Activated T-helper 1 cell treated with anti-CD3 and anti-CD28 coated beads, Interleukin-12 subunit alpha, Interleukin-12 subunit beta, Interleukin-2, Interleukin-4 antibody, amounts not matched to agents 30 ng/mL and 10 ng/mL and 1 ng/mL, durations not matched to agents 14 hours and 24 hours and 36 hours (primary cell): ENCODE measurements at regions not wholly inside any gene's neighbourhood (a gene's known extent, or its start where the extent isn't known, plus 50 kb on each side); places are given as distances from the start of the nearest gene placed in this dataset.

Experiments
- DNase-seq: peaks from one replicate; pipeline ENCODE4 v3.0.0; 2021; ENCODE audit warnings: low spot score
- H3K27ac Mint-ChIP-seq: one replicate; pipeline ENCODE4 v1.8.0; 2021; ENCODE audit warnings: mild to moderate bottlenecking, mixed read lengths
- H3K27me3 Mint-ChIP-seq: one replicate; pipeline ENCODE4 v1.8.0; 2022; ENCODE audit warnings: mild to moderate bottlenecking, moderate library complexity, mixed read lengths; ENCODE audit not compliant: insufficient read depth
- H3K36me3 Mint-ChIP-seq: one replicate; pipeline ENCODE4 v1.8.0; 2021; ENCODE audit warnings: low read depth, mixed read lengths
- H3K4me1 Mint-ChIP-seq: one replicate; pipeline ENCODE4 v1.8.0; 2021; ENCODE audit warnings: low read depth, mixed read lengths
- H3K4me3 Mint-ChIP-seq: one replicate; pipeline ENCODE4 v1.8.0; 2021; ENCODE audit warnings: mild to moderate bottlenecking, moderate library complexity, mixed read lengths
- H3K9me3 Mint-ChIP-seq: one replicate; pipeline ENCODE4 v1.8.0; 2021; ENCODE audit warnings: mixed read lengths
- intact Hi-C: fragments of 100-400 bp; cut with micrococcal nuclease; formaldehyde crosslinking; loops from one replicate; pipeline ENCODE4 v1.15.1; 2024

- no peaks in the 10 kb centered on the region for H3K36me3 Mint-ChIP-seq
- no peaks in the 10 kb centered on the region for H3K9me3 Mint-ChIP-seq
- H3K27ac Mint-ChIP-seq = no peak overlapping the region
- intact Hi-C loops = no loop called here
- H3K27me3 Mint-ChIP-seq = no peaks in the 10 kb centered on the region
- no peaks in the 10 kb centered on the region for H3K4me1 Mint-ChIP-seq
- DNase-seq = no peak
- no peak overlapping the region for H3K4me3 Mint-ChIP-seq
These were observed 1072.8 kb upstream of the PABPC4L start for GRCh38 chr4:135274416-135274815.

GRCh38 chr4:135269125-135269890, 1067.7 kb upstream of the PABPC4L start:
- no peak overlapping the region for H3K4me3 Mint-ChIP-seq
- no peaks in the 10 kb centered on the region for H3K27me3 Mint-ChIP-seq
- H3K27ac Mint-ChIP-seq = no peak overlapping the region
- no peak for DNase-seq
- no peaks in the 10 kb centered on the region for H3K9me3 Mint-ChIP-seq
- intact Hi-C loops = no loop called here
- no peaks in the 10 kb centered on the region for H3K4me1 Mint-ChIP-seq
- H3K36me3 Mint-ChIP-seq = no peaks in the 10 kb centered on the region

GRCh38 chr4:135268369-135268768, 1066.8 kb upstream of the PABPC4L start:
- intact Hi-C loops = no loop called here

GRCh38 chr4:135267148-135267865, 1065.7 kb upstream of the PABPC4L start:
- Mint-ChIP-seq H3K36me3 (no peaks in the 10 kb centered on the region), H3K4me1 (no peaks in the 10 kb centered on the region), H3K9me3 (no peaks in the 10 kb centered on the region), H3K27ac (no peak overlapping the region), H3K27me3 (no peaks in the 10 kb centered on the region), H3K4me3 (no peak overlapping the region)
- DNase-seq = no peak
- intact Hi-C loops = no loop called here

More at GRCh38 chr4:135268369-135268768, 1066.8 kb upstream of the PABPC4L start:
- no peak for DNase-seq
- Mint-ChIP-seq H3K4me1 (no peaks in the 10 kb centered on the region), H3K27ac (no peak overlapping the region), H3K9me3 (no peaks in the 10 kb centered on the region), H3K4me3 (no peak overlapping the region), H3K36me3 (no peaks in the 10 kb centered on the region), H3K27me3 (no peaks in the 10 kb centered on the region)

GRCh38 chr4:135256111-135256510, 1054.5 kb upstream of the PABPC4L start:
- Mint-ChIP-seq H3K9me3 (no peaks in the 10 kb centered on the region), H3K4me3 (no peak overlapping the region), H3K27ac (no peak overlapping the region), H3K4me1 (no peaks in the 10 kb centered on the region), H3K36me3 (no peaks in the 10 kb centered on the region), H3K27me3 (no peaks in the 10 kb centered on the region)
- no peak for DNase-seq
- intact Hi-C loops = no loop called here

- no peak for DNase-seq
- Mint-ChIP-seq H3K4me3 (no peak overlapping the region), H3K27me3 (no peaks in the 10 kb centered on the region), H3K4me1 (no peaks in the 10 kb centered on the region), H3K36me3 (no peaks in the 10 kb centered on the region), H3K9me3 (no peaks in the 10 kb centered on the region), H3K27ac (no peak overlapping the region)
- intact Hi-C loops = no loop called here
These were observed 1048.5 kb upstream of the PABPC4L start for GRCh38 chr4:135250040-135250439.

- Mint-ChIP-seq H3K4me3 (no peak overlapping the region), H3K9me3 (no peaks in the 10 kb centered on the region), H3K4me1 (no peaks in the 10 kb centered on the region), H3K27me3 (no peaks in the 10 kb centered on the region), H3K36me3 (no peaks in the 10 kb centered on the region), H3K27ac (no peak overlapping the region)
- intact Hi-C loops = no loop called here
- no peak for DNase-seq
These were observed 1047.4 kb upstream of the PABPC4L start for GRCh38 chr4:135249024-135249423.

- intact Hi-C loops = no loop called here
- Mint-ChIP-seq H3K27ac (no peak overlapping the region), H3K36me3 (no peaks in the 10 kb centered on the region), H3K4me1 (no peaks in the 10 kb centered on the region), H3K4me3 (no peak overlapping the region), H3K27me3 (no peaks in the 10 kb centered on the region), H3K9me3 (no peaks in the 10 kb centered on the region)
- no peak for DNase-seq
These were observed 1043.1 kb upstream of the PABPC4L start for GRCh38 chr4:135244696-135245095.

GRCh38 chr4:135244056-135244455, 1042.5 kb upstream of the PABPC4L start:
- Mint-ChIP-seq H3K36me3 (no peaks in the 10 kb centered on the region), H3K27me3 (no peaks in the 10 kb centered on the region), H3K4me3 (no peak overlapping the region), H3K27ac (no peak overlapping the region), H3K9me3 (no peaks in the 10 kb centered on the region), H3K4me1 (no peaks in the 10 kb centered on the region)
- no peak for DNase-seq
- intact Hi-C loops = no loop called here

GRCh38 chr4:135240796-135241195, 1039.2 kb upstream of the PABPC4L start:
- H3K27ac Mint-ChIP-seq = no peak overlapping the region
- no peaks in the 10 kb centered on the region for H3K9me3 Mint-ChIP-seq
- no peaks in the 10 kb centered on the region for H3K36me3 Mint-ChIP-seq
- H3K27me3 Mint-ChIP-seq = no peaks in the 10 kb centered on the region
- no peak overlapping the region for H3K4me3 Mint-ChIP-seq
- no peak for DNase-seq
- H3K4me1 Mint-ChIP-seq = no peaks in the 10 kb centered on the region
- intact Hi-C loops = no loop called here

GRCh38 chr4:135239964-135240363, 1038.4 kb upstream of the PABPC4L start:
- H3K4me3 Mint-ChIP-seq = no peak overlapping the region
- H3K27me3 Mint-ChIP-seq = no peaks in the 10 kb centered on the region
- no peaks in the 10 kb centered on the region for H3K9me3 Mint-ChIP-seq
- H3K4me1 Mint-ChIP-seq = no peaks in the 10 kb centered on the region
- no peak overlapping the region for H3K27ac Mint-ChIP-seq
- no peaks in the 10 kb centered on the region for H3K36me3 Mint-ChIP-seq
- DNase-seq = no peak
- intact Hi-C loops = no loop called here

GRCh38 chr4:135238940-135239339, 1037.4 kb upstream of the PABPC4L start:
- no peak overlapping the region for H3K27ac Mint-ChIP-seq
- no peak for DNase-seq
- intact Hi-C loops = no loop called here
- H3K9me3 Mint-ChIP-seq = no peaks in the 10 kb centered on the region
- H3K4me3 Mint-ChIP-seq = no peak overlapping the region
- H3K27me3 Mint-ChIP-seq = no peaks in the 10 kb centered on the region
- no peaks in the 10 kb centered on the region for H3K36me3 Mint-ChIP-seq
- H3K4me1 Mint-ChIP-seq = no peaks in the 10 kb centered on the region

GRCh38 chr4:135236048-135236447, 1034.5 kb upstream of the PABPC4L start:
- intact Hi-C loops = no loop called here
- no peaks in the 10 kb centered on the region for H3K27me3 Mint-ChIP-seq

More at GRCh38 chr4:135236048-135236447, 1034.5 kb upstream of the PABPC4L start:
- Mint-ChIP-seq H3K4me1 (no peaks in the 10 kb centered on the region), H3K27ac (no peak overlapping the region), H3K4me3 (no peak overlapping the region), H3K36me3 (no peaks in the 10 kb centered on the region), H3K9me3 (no peaks in the 10 kb centered on the region)
- no peak for DNase-seq
